Osteocyte (in vitro differentiated cells): ENCODE measurements at regions not wholly inside any gene's neighbourhood (a gene's known extent, or its start where the extent isn't known, plus 50 kb on each side); places are given as distances from the start of the nearest gene placed in this dataset.
"Not testable (repeated sequence)": the region's sequence is repeated elsewhere in the genome, so short reads cannot be mapped to it uniquely, and the experiment has no call there.

ENCODE experiments used
- DNase-seq: peaks from one replicate; pipeline ENCODE4 v3.0.0; 2021; ENCODE audit warnings: mixed read lengths; ENCODE audit not compliant: unreplicated experiment; ENCODE audit errors: extremely low spot score
- H3K27ac Mint-ChIP-seq: one replicate; pipeline ENCODE4 v1.8.0; 2021; ENCODE audit warnings: mild to moderate bottlenecking, mixed read lengths; ENCODE audit not compliant: unreplicated experiment
- H3K27me3 Mint-ChIP-seq: one replicate; pipeline ENCODE4 v1.8.0; 2021; ENCODE audit warnings: mixed read lengths; ENCODE audit not compliant: unreplicated experiment
- H3K36me3 Mint-ChIP-seq: one replicate; pipeline ENCODE4 v1.8.0; 2021; ENCODE audit warnings: mixed read lengths; ENCODE audit not compliant: unreplicated experiment
- H3K4me1 Mint-ChIP-seq: one replicate; pipeline ENCODE4 v1.8.0; 2021; ENCODE audit warnings: mixed read lengths; ENCODE audit not compliant: unreplicated experiment
- H3K4me3 Mint-ChIP-seq: one replicate; pipeline ENCODE4 v1.8.0; 2021; ENCODE audit warnings: mild to moderate bottlenecking, moderate library complexity, mixed read lengths; ENCODE audit not compliant: unreplicated experiment
- H3K9me3 Mint-ChIP-seq: one replicate; pipeline ENCODE4 v1.8.0; 2021; ENCODE audit warnings: mixed read lengths; ENCODE audit not compliant: unreplicated experiment
- CTCF ChIP-seq: fragments of 200-600 bp; sonication (generic); IDR thresholded peaks from 2 replicates; pipeline ENCODE4 v1.5.0; 2021; ENCODE audit warnings: antibody characterized with exemption, mild to moderate bottlenecking, moderate library complexity

GRCh38 chr1:102234753-102235359 lies 238.1 kb upstream of the OLFM3 start:
- H3K36me3 Mint-ChIP-seq: no peaks in the 10 kb centered on the region
- no peak overlapping the region for H3K27ac Mint-ChIP-seq
- peaks cover 7% of the 10 kb centered on the region for H3K9me3 Mint-ChIP-seq
- H3K4me1 Mint-ChIP-seq: no peaks in the 10 kb centered on the region
- no peak for TF ChIP-seq CTCF
- no peak overlapping the region for H3K4me3 Mint-ChIP-seq
- H3K27me3 Mint-ChIP-seq: no peaks in the 10 kb centered on the region
- no peak for DNase-seq

- DNase-seq: no peak
- Mint-ChIP-seq H3K27ac (no peak overlapping the region), H3K4me1 (no peaks in the 10 kb centered on the region), H3K4me3 (no peak overlapping the region), H3K9me3 (peaks cover 14% of the 10 kb centered on the region), H3K36me3 (no peaks in the 10 kb centered on the region), H3K27me3 (no peaks in the 10 kb centered on the region)
- no peak for TF ChIP-seq CTCF
These were observed 222.7 kb upstream of the OLFM3 start for GRCh38 chr1:102219463-102219862.

GRCh38 chr1:102210891-102211290 lies 214.2 kb upstream of the OLFM3 start:
- H3K36me3 Mint-ChIP-seq, H3K27ac Mint-ChIP-seq, H3K4me1 Mint-ChIP-seq, H3K4me3 Mint-ChIP-seq, DNase-seq, H3K27me3 Mint-ChIP-seq, H3K9me3 Mint-ChIP-seq: not testable (repeated sequence)

- Mint-ChIP-seq H3K4me1 (no peaks in the 10 kb centered on the region), H3K27me3 (no peaks in the 10 kb centered on the region), H3K9me3 (no peaks in the 10 kb centered on the region), H3K4me3 (no peak overlapping the region), H3K36me3 (no peaks in the 10 kb centered on the region), H3K27ac (no peak overlapping the region)
- TF ChIP-seq CTCF: peak; percentile 45
- no peak for DNase-seq
These were observed 195.0 kb upstream of the OLFM3 start for GRCh38 chr1:102191723-102192122.

GRCh38 chr1:102190429-102190828 lies 193.7 kb upstream of the OLFM3 start:
- no peak for DNase-seq
- H3K4me1 Mint-ChIP-seq: no peaks in the 10 kb centered on the region
- no peaks in the 10 kb centered on the region for H3K9me3 Mint-ChIP-seq
- TF ChIP-seq CTCF: no peak
- H3K4me3 Mint-ChIP-seq: no peak overlapping the region
- no peak overlapping the region for H3K27ac Mint-ChIP-seq
- H3K36me3 Mint-ChIP-seq: no peaks in the 10 kb centered on the region
- no peaks in the 10 kb centered on the region for H3K27me3 Mint-ChIP-seq

GRCh38 chr1:102186536-102186935 lies 189.8 kb upstream of the OLFM3 start:
- Mint-ChIP-seq H3K27me3 (peaks cover 6% of the 10 kb centered on the region), H3K36me3 (no peaks in the 10 kb centered on the region), H3K27ac (no peak overlapping the region), H3K4me3 (no peak overlapping the region), H3K4me1 (no peaks in the 10 kb centered on the region), H3K9me3 (no peaks in the 10 kb centered on the region)
- no peak for TF ChIP-seq CTCF
- DNase-seq: no peak
